Smooth muscle cell (in vitro differentiated cells): ENCODE measurements at regions not wholly inside any gene's neighbourhood (a gene's known extent, or its start where the extent isn't known, plus 50 kb on each side); places are given as distances from the start of the nearest gene placed in this dataset.
A peak's percentile ranks its signal among the peaks of the same experiment; 100 is the strongest.

Experiments used
- DNase-seq: peaks from one replicate; lab custom pipeline; 2025; ENCODE audit not compliant: unreplicated experiment; lab: John Stamatoyannopoulos, UW
- H2AFZ ChIP-seq: fragments of 200-600 bp; sonication (generic); 2 replicates; pipeline ENCODE4 v1.6.0; 2016; ENCODE audit warnings: antibody characterized with exemption, low read depth, mild to moderate bottlenecking
- H3F3A ChIP-seq: fragments of 200-600 bp; sonication (generic); 2 replicates; pipeline ENCODE4 v1.6.0; 2017; ENCODE audit warnings: antibody characterized with exemption, low read depth
- H3K27ac ChIP-seq: fragments of 200-600 bp; sonication (generic); 2 replicates; pipeline ENCODE4 v1.5.1; 2016; ENCODE audit warnings: low read depth, mild to moderate bottlenecking
- H3K27me3 ChIP-seq: fragments of 200-600 bp; sonication (generic); 2 replicates; pipeline ENCODE4 v1.6.1; 2016; ENCODE audit warnings: low read depth, mild to moderate bottlenecking
- H3K36me3 ChIP-seq: fragments of 200-600 bp; sonication (generic); 2 replicates; pipeline ENCODE4 v1.5.1; 2016; ENCODE audit warnings: low read depth
- H3K4me1 ChIP-seq: fragments of 200-600 bp; sonication (generic); 2 replicates; pipeline ENCODE4 v1.5.1; 2016; ENCODE audit warnings: low read depth
- H3K4me2 ChIP-seq: fragments of 200-600 bp; sonication (generic); 2 replicates; pipeline ENCODE4 v1.6.0; 2016; ENCODE audit warnings: mild to moderate bottlenecking
- H3K4me3 ChIP-seq: fragments of 200-600 bp; sonication (generic); 2 replicates; pipeline ENCODE4 v1.5.1; 2016; ENCODE audit warnings: mild to moderate bottlenecking
- H3K79me2 ChIP-seq: fragments of 200-600 bp; sonication (generic); 2 replicates; pipeline ENCODE4 v1.6.0; 2016; ENCODE audit warnings: low read depth, mild to moderate bottlenecking
- H3K9ac ChIP-seq: fragments of 200-600 bp; sonication (generic); 2 replicates; pipeline ENCODE4 v1.6.0; 2016; ENCODE audit warnings: low read depth
- H3K9me3 ChIP-seq: fragments of 200-600 bp; sonication (generic); replicated peaks from 2 replicates; pipeline ENCODE4 v1.5.1; 2016; ENCODE audit warnings: low read depth
- H4K20me1 ChIP-seq: fragments of 200-600 bp; sonication (generic); 2 replicates; pipeline ENCODE4 v1.6.0; 2016; ENCODE audit warnings: low read depth
- WGBS: methylation state at CpG from one replicate; pipeline ENCODE4 v1.1.7; 2016; ENCODE audit warnings: low lambda C conversion rate; 5-methylcytosine and 5-hydroxymethylcytosine counted together
- TF ChIP-seq, protein P1 (sequence below): fragments of 200-600 bp; sonication (generic); IDR thresholded peaks from 2 replicates; pipeline ENCODE4 v1.5.1; 2017; ENCODE audit warnings: borderline replicate concordance, mild to moderate bottlenecking, antibody characterized with exemption; ENCODE audit not compliant: insufficient read depth, poor library complexity, severe bottlenecking

DNA sequence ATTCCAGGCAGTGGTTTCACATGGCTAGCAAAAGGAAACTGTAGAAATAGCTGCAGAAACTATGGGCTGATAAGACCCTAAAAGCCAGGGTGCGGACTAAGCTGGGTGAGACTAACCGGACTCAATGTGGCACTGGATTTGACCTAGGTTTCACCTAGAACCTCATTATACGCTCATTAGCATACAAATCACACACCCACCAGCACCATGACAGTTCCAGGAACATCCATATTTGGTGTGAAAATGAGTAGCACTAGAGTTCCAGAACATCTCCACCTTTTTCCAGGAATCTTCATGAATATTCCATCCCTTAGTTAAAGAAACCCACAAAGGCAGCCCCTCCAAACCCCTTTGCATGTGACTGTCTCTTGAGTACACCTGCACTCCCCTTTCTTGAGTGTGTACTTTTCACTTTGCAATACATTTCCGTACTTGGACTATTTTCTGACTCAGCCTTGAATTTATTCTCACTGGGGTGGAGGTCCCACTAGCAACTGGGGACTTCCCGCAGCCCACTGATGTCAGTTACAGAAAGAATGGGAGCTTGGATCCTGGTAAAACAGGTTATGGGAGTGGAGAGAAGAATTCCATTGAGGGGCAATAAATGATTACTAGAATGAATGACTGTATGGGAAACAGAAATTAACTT lies 58.0 kb upstream of the SPATA31C2 start:
- Histone ChIP-seq H4K20me1 (no peaks in the 10 kb centered on the region), H3K27me3 (no peaks in the 10 kb centered on the region), H3K4me2 (peak overlapping the region; percentile 81), H3K9me3 (no peaks in the 10 kb centered on the region), H3K36me3 (no peaks in the 10 kb centered on the region), H3K27ac (peak overlapping the region; percentile 99), H3K9ac (peak overlapping the region; percentile 84), H3K4me3 (no peak overlapping the region), H3K79me2 (no peaks in the 10 kb centered on the region), H2AFZ (peak overlapping the region; percentile 57), H3K4me1 (peaks cover 25% of the 10 kb centered on the region), H3F3A (peaks cover 18% of the 10 kb centered on the region)
- no peak for DNase-seq
- 58% methylated on average over 5 of the region's 5 CpGs for WGBS
- TF ChIP-seq, protein P1, sequence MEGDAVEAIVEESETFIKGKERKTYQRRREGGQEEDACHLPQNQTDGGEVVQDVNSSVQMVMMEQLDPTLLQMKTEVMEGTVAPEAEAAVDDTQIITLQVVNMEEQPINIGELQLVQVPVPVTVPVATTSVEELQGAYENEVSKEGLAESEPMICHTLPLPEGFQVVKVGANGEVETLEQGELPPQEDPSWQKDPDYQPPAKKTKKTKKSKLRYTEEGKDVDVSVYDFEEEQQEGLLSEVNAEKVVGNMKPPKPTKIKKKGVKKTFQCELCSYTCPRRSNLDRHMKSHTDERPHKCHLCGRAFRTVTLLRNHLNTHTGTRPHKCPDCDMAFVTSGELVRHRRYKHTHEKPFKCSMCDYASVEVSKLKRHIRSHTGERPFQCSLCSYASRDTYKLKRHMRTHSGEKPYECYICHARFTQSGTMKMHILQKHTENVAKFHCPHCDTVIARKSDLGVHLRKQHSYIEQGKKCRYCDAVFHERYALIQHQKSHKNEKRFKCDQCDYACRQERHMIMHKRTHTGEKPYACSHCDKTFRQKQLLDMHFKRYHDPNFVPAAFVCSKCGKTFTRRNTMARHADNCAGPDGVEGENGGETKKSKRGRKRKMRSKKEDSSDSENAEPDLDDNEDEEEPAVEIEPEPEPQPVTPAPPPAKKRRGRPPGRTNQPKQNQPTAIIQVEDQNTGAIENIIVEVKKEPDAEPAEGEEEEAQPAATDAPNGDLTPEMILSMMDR: no peak

- Histone ChIP-seq H3K9ac (no peak overlapping the region), H3K27ac (no peak overlapping the region), H3K4me1 (peaks cover 20% of the 10 kb centered on the region), H3F3A (peaks cover 14% of the 10 kb centered on the region), H3K9me3 (no peaks in the 10 kb centered on the region), H4K20me1 (no peaks in the 10 kb centered on the region), H3K4me3 (no peak overlapping the region), H2AFZ (no peak overlapping the region), H3K36me3 (no peaks in the 10 kb centered on the region), H3K4me2 (no peak overlapping the region), H3K79me2 (no peaks in the 10 kb centered on the region), H3K27me3 (no peaks in the 10 kb centered on the region)
- WGBS: 80% methylated on average over 6 of the region's 6 CpGs
- TF ChIP-seq, protein P1: no peak
- DNase-seq: no peak
Measured at GRCh38 chr9:88193766-88194165, 55.5 kb upstream of the SPATA31C2 start.

DNA sequence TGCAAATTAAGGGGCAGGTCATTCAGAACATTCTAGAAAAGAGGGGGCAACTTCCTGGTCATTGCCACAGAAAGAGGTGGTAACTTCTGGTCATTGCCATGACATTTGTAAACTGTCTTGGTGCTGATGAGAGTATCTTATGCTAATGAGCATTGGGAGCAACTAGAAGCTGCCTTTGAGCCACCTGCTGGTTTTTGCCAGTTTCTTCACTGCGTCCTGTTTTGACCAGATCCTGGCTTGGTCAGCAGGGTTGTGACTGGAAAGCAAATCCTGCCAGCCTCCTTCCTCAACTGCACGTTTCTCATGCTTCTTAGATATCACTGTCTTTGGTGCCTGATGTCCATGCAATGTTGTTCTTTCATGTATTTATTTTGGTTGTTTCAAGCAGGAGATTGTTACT lies 53.2 kb upstream of the SPATA31C2 start:
- peaks cover 3% of the 10 kb centered on the region for H3K4me1 ChIP-seq
- no peaks in the 10 kb centered on the region for H3K79me2 ChIP-seq
- WGBS: 85% methylated on average over 2 of the region's 2 CpGs
- no peak overlapping the region for H3K27ac ChIP-seq
- H3K9me3 ChIP-seq: no peaks in the 10 kb centered on the region
- TF ChIP-seq, protein P1: no peak
- H4K20me1 ChIP-seq: no peaks in the 10 kb centered on the region
- H3K36me3 ChIP-seq: no peaks in the 10 kb centered on the region
- DNase-seq: no peak
- no peak overlapping the region for H3K9ac ChIP-seq
- no peak overlapping the region for H3K4me2 ChIP-seq
- no peaks in the 10 kb centered on the region for H3K27me3 ChIP-seq
- no peak overlapping the region for H2AFZ ChIP-seq
- H3K4me3 ChIP-seq: no peak overlapping the region
- peaks cover 6% of the 10 kb centered on the region for H3F3A ChIP-seq

GRCh38 chr9:88189371-88189770 lies 51.1 kb upstream of the SPATA31C2 start:
- no peaks in the 10 kb centered on the region for H3K36me3 ChIP-seq
- no peaks in the 10 kb centered on the region for H3K4me1 ChIP-seq
- WGBS: 94% methylated on average over 1 of the region's 1 CpG
- H3K9me3 ChIP-seq: no peaks in the 10 kb centered on the region
- no peak overlapping the region for H3K4me3 ChIP-seq
- TF ChIP-seq, protein P1: no peak
- no peaks in the 10 kb centered on the region for H3K79me2 ChIP-seq
- no peak overlapping the region for H2AFZ ChIP-seq
- DNase-seq: no peak
- no peak overlapping the region for H3K9ac ChIP-seq
- no peak overlapping the region for H3K27ac ChIP-seq
- H4K20me1 ChIP-seq: no peaks in the 10 kb centered on the region
- H3F3A ChIP-seq: no peaks in the 10 kb centered on the region
- no peak overlapping the region for H3K4me2 ChIP-seq
- H3K27me3 ChIP-seq: no peaks in the 10 kb centered on the region
